ENCODE measurements at regions not wholly inside any gene's neighbourhood (a gene's known extent, or its start where the extent isn't known, plus 50 kb on each side); places are given as distances from the start of the nearest gene placed in this dataset.

GRCh38 chr7:110595694-110596093 lies 495.2 kb upstream of the LRRN3 start (continued):
- TF ChIP-seq TSHZ2 (CRISPR knock-in tag; IDR thresholded peaks at IDR 0.05) (no peak), PPARA (CRISPR knock-in tag; IDR thresholded peaks at IDR 0.05; ENCODE audit: borderline replicate concordance) (no peak), ZNF8 (CRISPR knock-in tag; IDR thresholded peaks at IDR 0.05) (no peak)

GRCh38 chr7:110600956-110601355 lies 490.0 kb upstream of the LRRN3 start:
- TF ChIP-seq ESRRG (CRISPR knock-in tag; IDR thresholded peaks at IDR 0.05): no peak
- no peak for TF ChIP-seq ARNTL (CRISPR knock-in tag; IDR thresholded peaks at IDR 0.05; ENCODE audit: borderline replicate concordance, low read depth)
- no peak for TF ChIP-seq PPARA (CRISPR knock-in tag; IDR thresholded peaks at IDR 0.05; ENCODE audit: borderline replicate concordance)
- TF ChIP-seq CSRNP3 (CRISPR knock-in tag; IDR thresholded peaks at IDR 0.05): no peak
- TF ChIP-seq ZNF565 (CRISPR knock-in tag; conservative IDR thresholded peaks at IDR 0.05; ENCODE audit: low read depth): no peak
- TF ChIP-seq GLIS3 (CRISPR knock-in tag; IDR thresholded peaks at IDR 0.05): no peak
- no peak for TF ChIP-seq TCF4 (CRISPR knock-in tag; IDR thresholded peaks at IDR 0.05; ENCODE audit: borderline replicate concordance)
- no peak for TF ChIP-seq SNAI2 (CRISPR knock-in tag; IDR thresholded peaks at IDR 0.05)
- TF ChIP-seq BACH2 (CRISPR knock-in tag; IDR thresholded peaks at IDR 0.05; ENCODE audit: borderline replicate concordance): no peak
- TF ChIP-seq TOX (CRISPR knock-in tag; IDR thresholded peaks at IDR 0.05; ENCODE audit: borderline replicate concordance): no peak
- TF ChIP-seq POU6F1 (CRISPR knock-in tag; IDR thresholded peaks at IDR 0.05; ENCODE audit: borderline replicate concordance, low read depth): no peak
- ATAC-seq: no peak

GRCh38 chr7:110601710-110602109 lies 489.2 kb upstream of the LRRN3 start:
- no peak for ATAC-seq
- TF ChIP-seq POU6F1 (CRISPR knock-in tag; IDR thresholded peaks at IDR 0.05; ENCODE audit: borderline replicate concordance, low read depth) (no peak), SNAI2 (CRISPR knock-in tag; IDR thresholded peaks at IDR 0.05) (no peak), CSDC2 (CRISPR knock-in tag; IDR thresholded peaks at IDR 0.05) (no peak), PPARA (CRISPR knock-in tag; IDR thresholded peaks at IDR 0.05; ENCODE audit: borderline replicate concordance) (no peak), TCF4 (CRISPR knock-in tag; IDR thresholded peaks at IDR 0.05; ENCODE audit: borderline replicate concordance) (no peak)

- no peak for TF ChIP-seq ISL1 (CRISPR knock-in tag; IDR thresholded peaks at IDR 0.05)
- peak; percentile 56; the same call in 1 of the 2 replicates for TF ChIP-seq TCF4 (CRISPR knock-in tag; IDR thresholded peaks at IDR 0.05; ENCODE audit: borderline replicate concordance)
- TF ChIP-seq RARB (CRISPR knock-in tag; IDR thresholded peaks at IDR 0.05): no peak
- no peak for ATAC-seq
Observed at GRCh38 chr7:110604206-110604605, 486.7 kb upstream of the LRRN3 start.

- ATAC-seq: no peak
- peak; percentile 52; the same call in 1 of the 2 replicates for TF ChIP-seq TCF4 (CRISPR knock-in tag; IDR thresholded peaks at IDR 0.05; ENCODE audit: borderline replicate concordance)
- TF ChIP-seq PATZ1 (CRISPR knock-in tag; IDR thresholded peaks at IDR 0.05; ENCODE audit: borderline replicate concordance): no peak
Observed at GRCh38 chr7:110604885-110605284, 486.0 kb upstream of the LRRN3 start.

All from SK-N-SH treated with all-trans-retinoic acid at 6 μM for 48 hours (cell line).